Stimulated activated CD8-positive, alpha-beta memory T cell treated with anti-CD3 and anti-CD28 coated beads, Interleukin-15, amount 100 ng/mL, for 24 hours (primary cell): ENCODE measurements at regions not wholly inside any gene's neighbourhood (a gene's known extent, or its start where the extent isn't known, plus 50 kb on each side); places are given as distances from the start of the nearest gene placed in this dataset.

Experiments used
- DNase-seq: peaks from one replicate; pipeline ENCODE4 v3.0.0-alpha.2; 2020; ENCODE audit warnings: low read depth

GRCh38 chr12:127888943-127889719 is 377.8 kb upstream of the TMEM132C start:
- no peak for DNase-seq

GRCh38 chr12:127893895-127894609 is 372.9 kb upstream of the TMEM132C start:
- no peak for DNase-seq

GRCh38 chr12:127896661-127897060 is 370.3 kb upstream of the TMEM132C start:
- DNase-seq = no peak

GRCh38 chr12:127898616-127899015 is 368.4 kb upstream of the TMEM132C start:
- DNase-seq = no peak

GRCh38 chr12:127899971-127900370 is 367.0 kb upstream of the TMEM132C start:
- no peak for DNase-seq

GRCh38 chr12:127900386-127900785 is 366.6 kb upstream of the TMEM132C start:
- DNase-seq = no peak

GRCh38 chr12:127903146-127903545 is 363.8 kb upstream of the TMEM132C start:
- DNase-seq = no peak

- DNase-seq = no peak
Observed at GRCh38 chr12:127909041-127909440, 357.9 kb upstream of the TMEM132C start.

GRCh38 chr12:127911291-127911690 is 355.7 kb upstream of the TMEM132C start:
- no peak for DNase-seq

- no peak for DNase-seq
Observed at GRCh38 chr12:127912035-127912665, 354.8 kb upstream of the TMEM132C start.

GRCh38 chr12:127923501-127923900 is 343.5 kb upstream of the TMEM132C start:
- no peak for DNase-seq

- DNase-seq = no peak
Observed at GRCh38 chr12:127925971-127926370, 341.0 kb upstream of the TMEM132C start.

- no peak for DNase-seq
Observed at GRCh38 chr12:127928178-127928577, 338.8 kb upstream of the TMEM132C start.

- no peak for DNase-seq
Observed at GRCh38 chr12:127928615-127929571, 338.1 kb upstream of the TMEM132C start.

- DNase-seq = no peak
Observed at GRCh38 chr12:127930122-127930521, 336.8 kb upstream of the TMEM132C start.

GRCh38 chr12:127934409-127934808 is 332.6 kb upstream of the TMEM132C start:
- no peak for DNase-seq

GRCh38 chr12:127936463-127936862 is 330.5 kb upstream of the TMEM132C start:
- no peak for DNase-seq

GRCh38 chr12:127941332-127941731 is 325.6 kb upstream of the TMEM132C start:
- DNase-seq = no peak

- no peak for DNase-seq
Observed at GRCh38 chr12:127942981-127943380, 324.0 kb upstream of the TMEM132C start.

- DNase-seq = no peak
Observed at GRCh38 chr12:127943481-127944210, 323.3 kb upstream of the TMEM132C start.

GRCh38 chr12:127944211-127944899 is 322.6 kb upstream of the TMEM132C start:
- DNase-seq = no peak
